Central memory CD8-positive, alpha-beta T cell (primary cell): ENCODE measurements at regions not wholly inside any gene's neighbourhood (a gene's known extent, or its start where the extent isn't known, plus 50 kb on each side); places are given as distances from the start of the nearest gene placed in this dataset.

Experiments
- ATAC-seq: fragments of 150-1000 bp; cut with Tn5 transposase; replicated peaks from 2 replicates; pipeline ENCODE4 v1.10.0; 2022; ENCODE audit warnings: mild to moderate bottlenecking, moderate FRiP score, moderate number of reproducible peaks; ENCODE audit not compliant: poor library complexity, severe bottlenecking; ENCODE audit errors: extremely low read depth
- DNase-seq, 2 donors: peaks; one replicate each; pipeline ENCODE4 v3.0.0; 2021; ENCODE audit warnings: low spot score in 2 of 2
- H3K27ac Mint-ChIP-seq: one replicate; pipeline ENCODE4 v1.8.0; 2022; ENCODE audit warnings: low read depth, mild to moderate bottlenecking, moderate library complexity, mixed read lengths
- H3K27me3 Mint-ChIP-seq: one replicate; pipeline ENCODE4 v1.8.0; 2022; ENCODE audit warnings: mixed read lengths
- H3K36me3 Mint-ChIP-seq: one replicate; pipeline ENCODE4 v1.8.0; 2022; ENCODE audit warnings: mild to moderate bottlenecking, moderate library complexity, mixed read lengths; ENCODE audit not compliant: insufficient read depth
- H3K4me1 Mint-ChIP-seq: one replicate; pipeline ENCODE4 v1.8.0; 2022; ENCODE audit warnings: mixed read lengths
- H3K4me3 Mint-ChIP-seq: one replicate; pipeline ENCODE4 v1.8.0; 2022; ENCODE audit warnings: mild to moderate bottlenecking, moderate library complexity, mixed read lengths
- H3K9me3 Mint-ChIP-seq: one replicate; pipeline ENCODE4 v1.8.0; 2022; ENCODE audit warnings: mixed read lengths

- Mint-ChIP-seq H3K27me3 (peaks cover 9% of the 10 kb centered on the region), H3K27ac (no peak overlapping the region), H3K9me3 (peaks cover 9% of the 10 kb centered on the region), H3K36me3 (no peaks in the 10 kb centered on the region), H3K4me1 (no peaks in the 10 kb centered on the region), H3K4me3 (no peak overlapping the region)
- no peak for ATAC-seq
- no peak for DNase-seq
Observed at GRCh38 chr4:105014635-105015034, 132.0 kb upstream of the TET2 start.

DNA sequence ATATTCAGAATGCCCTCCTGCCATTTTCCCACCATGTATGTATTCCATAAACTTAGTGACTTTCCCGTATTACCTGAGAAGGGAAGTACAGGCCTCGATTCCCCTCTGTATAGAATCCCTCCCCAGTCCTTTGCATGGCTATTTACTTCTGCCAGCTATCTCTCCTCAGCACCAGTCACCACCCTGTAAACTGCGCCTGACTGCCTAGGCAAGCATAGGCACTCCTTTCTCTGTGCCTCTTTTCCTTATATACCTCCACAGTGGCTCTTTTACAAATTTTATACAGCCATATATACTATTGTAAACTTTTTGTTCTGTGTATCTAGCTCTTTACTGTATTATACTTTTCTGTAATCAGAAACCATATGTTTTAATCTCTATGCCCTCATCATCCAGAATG, 130.9 kb upstream of the TET2 start:
- Mint-ChIP-seq H3K27me3 (peaks cover under 1% of the 10 kb centered on the region), H3K36me3 (no peaks in the 10 kb centered on the region), H3K27ac (no peak overlapping the region), H3K9me3 (no peaks in the 10 kb centered on the region), H3K4me3 (no peak overlapping the region), H3K4me1 (no peaks in the 10 kb centered on the region)
- DNase-seq (no peak), ATAC-seq (no peak)

GRCh38 chr4:105022811-105023667, 123.6 kb upstream of the TET2 start:
- DNase-seq = no peak
- Mint-ChIP-seq H3K27ac (no peak overlapping the region), H3K27me3 (no peaks in the 10 kb centered on the region), H3K4me3 (no peak overlapping the region), H3K4me1 (no peaks in the 10 kb centered on the region), H3K9me3 (peaks cover 9% of the 10 kb centered on the region), H3K36me3 (no peaks in the 10 kb centered on the region)
- ATAC-seq = no peak

DNA sequence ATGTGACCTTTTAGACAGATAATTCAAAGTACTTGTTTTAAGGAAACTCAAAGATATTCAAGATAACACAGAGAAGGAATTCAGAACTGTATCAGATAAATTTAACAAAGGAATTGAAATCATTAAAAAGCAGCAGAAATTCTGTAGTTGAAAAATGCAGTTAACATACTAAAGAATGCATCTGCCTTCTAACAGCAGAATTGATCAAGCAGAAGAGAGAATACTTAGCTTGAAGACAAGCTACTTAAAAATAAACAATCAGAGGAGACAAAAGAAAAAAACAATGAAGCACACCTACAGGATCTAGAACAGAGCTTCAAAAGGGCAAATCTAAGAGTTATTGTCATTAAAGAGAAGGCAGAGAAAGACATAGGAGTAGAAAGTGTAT, 123.0 kb upstream of the TET2 start:
- no peaks in the 10 kb centered on the region for H3K27me3 Mint-ChIP-seq
- H3K27ac Mint-ChIP-seq = no peak overlapping the region
- DNase-seq (no peak), ATAC-seq (no peak)
- no peak overlapping the region for H3K4me3 Mint-ChIP-seq
- H3K4me1 Mint-ChIP-seq = no peaks in the 10 kb centered on the region
- no peaks in the 10 kb centered on the region for H3K36me3 Mint-ChIP-seq
- peaks cover 9% of the 10 kb centered on the region for H3K9me3 Mint-ChIP-seq

- H3K27me3 Mint-ChIP-seq = no peaks in the 10 kb centered on the region
- H3K9me3 Mint-ChIP-seq = peaks cover 11% of the 10 kb centered on the region
- no peaks in the 10 kb centered on the region for H3K36me3 Mint-ChIP-seq
- DNase-seq (no peak), ATAC-seq (no peak)
- no peak overlapping the region for H3K4me3 Mint-ChIP-seq
- no peaks in the 10 kb centered on the region for H3K4me1 Mint-ChIP-seq
- no peak overlapping the region for H3K27ac Mint-ChIP-seq
Observed at GRCh38 chr4:105025263-105026017, 121.2 kb upstream of the TET2 start.

GRCh38 chr4:105036991-105037390, 109.7 kb upstream of the TET2 start:
- H3K27me3 Mint-ChIP-seq = no peaks in the 10 kb centered on the region
- no peak overlapping the region for H3K4me3 Mint-ChIP-seq
- no peaks in the 10 kb centered on the region for H3K4me1 Mint-ChIP-seq
- no peak for DNase-seq
- no peak for ATAC-seq
- H3K36me3 Mint-ChIP-seq = peaks cover 1% of the 10 kb centered on the region
- no peak overlapping the region for H3K27ac Mint-ChIP-seq
- H3K9me3 Mint-ChIP-seq = peaks cover 7% of the 10 kb centered on the region

- H3K36me3 Mint-ChIP-seq = peaks cover 1% of the 10 kb centered on the region
- H3K9me3 Mint-ChIP-seq = peaks cover 4% of the 10 kb centered on the region
- H3K27ac Mint-ChIP-seq = no peak overlapping the region
- no peaks in the 10 kb centered on the region for H3K4me1 Mint-ChIP-seq
- ATAC-seq = no peak
- H3K27me3 Mint-ChIP-seq = no peaks in the 10 kb centered on the region
- no peak for DNase-seq
- no peak overlapping the region for H3K4me3 Mint-ChIP-seq
Observed at GRCh38 chr4:105042451-105042850, 104.2 kb upstream of the TET2 start.

DNA sequence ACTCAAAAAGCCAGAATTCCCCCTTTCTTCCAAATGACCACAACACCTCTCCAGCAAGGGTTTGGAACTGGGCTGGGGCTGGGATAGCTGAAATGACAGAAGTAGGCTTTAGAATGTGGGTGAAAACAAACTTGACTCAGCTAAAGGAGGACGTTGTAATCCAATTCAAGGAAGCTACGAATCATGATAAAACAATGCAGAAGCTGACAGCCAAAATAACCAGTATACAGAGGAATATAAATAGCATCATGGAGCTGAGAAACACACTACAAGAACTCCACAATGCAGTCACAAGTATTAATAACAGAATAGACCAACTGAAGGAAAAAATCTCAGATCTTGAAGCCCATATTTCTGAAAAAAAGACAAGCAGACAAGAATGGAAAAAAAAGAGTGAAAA, 95.8 kb upstream of the TET2 start:
- Mint-ChIP-seq H3K36me3 (peaks cover 2% of the 10 kb centered on the region), H3K27me3 (no peaks in the 10 kb centered on the region), H3K27ac (no peak overlapping the region), H3K9me3 (peaks cover 12% of the 10 kb centered on the region), H3K4me3 (no peak overlapping the region), H3K4me1 (no peaks in the 10 kb centered on the region)
- no peak for DNase-seq
- ATAC-seq = no peak

GRCh38 chr4:105057370-105058105, 89.1 kb upstream of the TET2 start:
- ATAC-seq = no peak
- peaks cover 2% of the 10 kb centered on the region for H3K36me3 Mint-ChIP-seq
- no peak overlapping the region for H3K4me3 Mint-ChIP-seq
- DNase-seq = no peak
- H3K27me3 Mint-ChIP-seq = no peaks in the 10 kb centered on the region
- H3K9me3 Mint-ChIP-seq = peaks cover 2% of the 10 kb centered on the region
- H3K4me1 Mint-ChIP-seq = peaks cover 14% of the 10 kb centered on the region
- no peak overlapping the region for H3K27ac Mint-ChIP-seq

DNA sequence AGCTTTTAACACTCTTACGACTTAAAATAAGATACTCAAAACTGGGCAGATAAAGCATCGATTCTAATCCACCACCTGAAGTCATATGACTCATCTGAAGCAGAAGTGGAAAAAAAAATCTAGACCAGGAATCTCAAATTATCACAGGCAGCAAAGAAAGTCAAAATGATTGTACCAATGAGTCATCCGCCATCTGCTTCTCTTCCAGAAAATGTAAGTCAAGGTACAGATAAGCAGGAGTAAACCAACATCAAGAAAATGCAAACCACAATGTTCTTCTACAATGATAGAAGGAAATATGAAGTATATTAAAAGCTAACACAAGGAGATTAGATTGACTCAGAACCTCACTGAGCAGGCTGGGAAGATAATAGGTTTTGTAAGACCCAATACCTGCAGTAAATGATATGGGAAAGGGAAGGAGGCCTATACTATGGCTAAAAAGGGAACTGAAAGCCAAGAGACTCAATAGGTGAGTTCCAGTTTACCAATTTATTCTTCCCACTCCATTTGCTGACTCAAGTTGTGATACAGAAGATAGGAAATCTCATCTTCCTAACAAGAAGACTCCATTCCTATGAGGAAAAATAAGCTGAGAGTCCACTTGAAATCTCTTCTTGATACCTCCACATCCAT, 88.4 kb upstream of the TET2 start:
- Mint-ChIP-seq H3K4me1 (peaks cover 14% of the 10 kb centered on the region), H3K27me3 (no peaks in the 10 kb centered on the region), H3K36me3 (no peaks in the 10 kb centered on the region), H3K4me3 (no peak overlapping the region), H3K27ac (no peak overlapping the region), H3K9me3 (no peaks in the 10 kb centered on the region)
- ATAC-seq (no peak), DNase-seq (no peak)

DNA sequence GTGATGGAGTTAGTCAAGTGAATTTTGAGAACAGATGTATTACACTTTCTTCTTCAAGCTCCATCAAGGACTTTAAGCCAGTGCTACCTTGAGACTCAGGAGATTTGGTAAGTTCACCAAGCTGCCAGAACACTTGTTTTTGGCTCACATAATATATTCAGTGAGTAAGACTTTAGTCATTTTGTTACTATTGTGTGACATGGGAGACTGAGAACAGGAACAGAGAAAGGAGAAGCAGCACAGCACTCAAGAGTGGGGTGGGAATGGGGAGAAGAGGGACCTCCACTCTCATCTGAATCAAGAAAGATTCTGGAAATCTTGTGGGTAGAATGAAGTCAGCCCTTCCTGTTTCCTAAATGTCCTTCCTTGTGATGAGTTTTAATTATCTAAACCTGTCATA, 87.3 kb upstream of the TET2 start:
- Mint-ChIP-seq H3K4me1 (peaks cover 14% of the 10 kb centered on the region), H3K27ac (no peak overlapping the region), H3K27me3 (no peaks in the 10 kb centered on the region), H3K36me3 (no peaks in the 10 kb centered on the region), H3K9me3 (no peaks in the 10 kb centered on the region), H3K4me3 (no peak overlapping the region)
- ATAC-seq (no peak), DNase-seq (no peak)

DNA sequence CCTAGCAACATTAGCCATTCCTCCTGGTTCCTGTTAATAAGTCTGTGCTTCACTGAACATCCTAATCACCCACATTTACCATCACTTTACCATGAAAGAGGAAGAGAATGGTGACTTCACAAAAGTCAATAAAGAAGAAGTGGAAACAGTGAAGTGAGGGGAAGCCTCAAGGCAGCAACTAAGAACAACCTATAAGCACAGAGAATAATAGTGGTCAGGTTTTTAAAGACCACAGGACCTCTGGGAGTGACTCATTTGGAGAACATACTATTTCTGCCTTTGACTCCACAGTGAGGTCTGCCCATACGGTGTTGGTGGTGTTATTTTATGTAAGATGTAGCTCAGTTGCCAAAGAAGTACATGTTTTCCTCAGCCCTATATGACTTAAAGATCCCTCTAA, 86.0 kb upstream of the TET2 start:
- H3K27me3 Mint-ChIP-seq = no peaks in the 10 kb centered on the region
- DNase-seq (no peak), ATAC-seq (peak; percentile 42)
- H3K9me3 Mint-ChIP-seq = no peaks in the 10 kb centered on the region
- no peak overlapping the region for H3K4me3 Mint-ChIP-seq
- peak overlapping the region; percentile 56 for H3K27ac Mint-ChIP-seq
- peaks cover 14% of the 10 kb centered on the region for H3K4me1 Mint-ChIP-seq
- H3K36me3 Mint-ChIP-seq = no peaks in the 10 kb centered on the region
